ENCODE measurements at regions not wholly inside any gene's neighbourhood (a gene's known extent, or its start where the extent isn't known, plus 50 kb on each side); places are given as distances from the start of the nearest gene placed in this dataset.

GRCh38 chr14:98741523-98741922 lies 530.5 kb downstream of the BCL11B start:
- TF ChIP-seq MBD4 (IDR thresholded peaks at IDR 0.05; ENCODE audit: borderline replicate concordance, low read length) (no peak), MAZ (IDR thresholded peaks at IDR 0.05; ENCODE audit: borderline replicate concordance, low read depth, low read length) (no peak), MAZ (CRISPR knock-in tag; IDR thresholded peaks at IDR 0.05; ENCODE audit: low read depth) (no peak), ZFP62 (CRISPR knock-in tag; IDR thresholded peaks at IDR 0.05) (no peak), ZNF3 (CRISPR knock-in tag; IDR thresholded peaks at IDR 0.05) (no peak), ETV6 (CRISPR knock-in tag; conservative IDR thresholded peaks at IDR 0.05) (no peak), PATZ1 (CRISPR knock-in tag; IDR thresholded peaks at IDR 0.05) (no peak), EZH2 (conservative IDR thresholded peaks at IDR 0.05; ENCODE audit: low read depth, low read length) (no peak), SMAD3 (CRISPR knock-in tag; IDR thresholded peaks at IDR 0.05) (no peak)

Measured in HepG2 (cell line).